ENCODE measurements at regions not wholly inside any gene's neighbourhood (a gene's known extent, or its start where the extent isn't known, plus 50 kb on each side); places are given as distances from the start of the nearest gene placed in this dataset.
A peak's percentile ranks its signal among the peaks of the same experiment; 100 is the strongest.
"Not testable (repeated sequence)": the region's sequence is repeated elsewhere in the genome, so short reads cannot be mapped to it uniquely, and the experiment has no call there.

DNA sequence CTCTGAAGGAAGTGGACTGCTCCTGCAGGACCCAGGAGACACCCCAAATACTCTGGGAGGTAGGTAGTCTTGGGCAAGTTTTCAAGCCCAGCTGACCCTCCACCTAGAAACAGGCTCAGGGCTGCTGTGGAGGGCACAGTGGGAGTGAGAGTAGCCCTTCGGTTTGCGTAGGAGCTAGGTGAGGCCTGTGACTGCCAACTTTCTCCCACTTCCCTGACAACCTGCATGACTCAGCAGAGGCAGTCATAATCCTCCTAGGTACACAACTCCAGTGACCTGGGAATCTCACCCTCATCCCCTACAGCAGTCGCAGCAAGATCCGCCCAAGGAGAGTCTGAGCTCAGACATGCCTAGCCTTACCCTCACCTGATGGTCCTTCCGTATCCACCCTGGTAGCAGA lies 439.1 kb downstream of the CNTNAP4 start:
- not testable (repeated sequence) for DNase-seq

DNA sequence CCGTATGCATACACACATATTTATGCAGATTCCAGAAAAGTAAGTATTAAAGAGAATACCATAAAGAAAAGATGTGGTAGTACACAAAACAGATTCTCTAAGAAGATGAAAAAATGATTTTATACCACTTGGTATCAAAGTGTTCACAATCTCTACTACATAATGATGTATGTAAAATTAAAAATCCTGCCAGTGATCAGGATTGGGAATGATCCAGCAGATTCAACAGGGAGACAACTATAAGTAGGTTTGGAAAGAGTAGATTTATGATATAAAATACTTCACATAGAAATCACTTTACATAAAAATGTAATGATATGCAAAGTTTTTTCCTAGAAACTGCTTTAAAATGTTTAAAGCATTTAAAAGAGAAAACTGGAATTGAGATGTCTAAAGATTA lies 447.0 kb downstream of the CNTNAP4 start:
- DNase-seq = no peak

DNA sequence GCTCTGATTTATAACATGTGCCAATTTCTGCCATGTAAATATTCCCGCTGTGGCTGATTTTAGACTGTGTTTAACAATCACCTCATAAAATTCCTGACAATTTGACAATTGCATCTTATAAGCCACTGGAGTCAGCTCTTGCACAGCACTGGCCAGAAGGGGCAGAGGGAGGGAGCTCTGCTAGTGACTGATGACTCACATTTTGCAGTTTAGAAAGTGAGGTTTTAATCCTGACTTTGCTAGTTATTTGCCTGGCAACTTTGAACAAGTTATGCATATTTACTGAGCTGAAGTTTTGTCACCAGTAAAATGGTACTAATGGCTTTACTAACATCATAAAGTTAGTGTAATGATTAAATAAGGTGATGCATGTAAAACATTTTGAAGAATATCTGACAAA lies 452.3 kb downstream of the CNTNAP4 start:
- no peak for DNase-seq

DNA sequence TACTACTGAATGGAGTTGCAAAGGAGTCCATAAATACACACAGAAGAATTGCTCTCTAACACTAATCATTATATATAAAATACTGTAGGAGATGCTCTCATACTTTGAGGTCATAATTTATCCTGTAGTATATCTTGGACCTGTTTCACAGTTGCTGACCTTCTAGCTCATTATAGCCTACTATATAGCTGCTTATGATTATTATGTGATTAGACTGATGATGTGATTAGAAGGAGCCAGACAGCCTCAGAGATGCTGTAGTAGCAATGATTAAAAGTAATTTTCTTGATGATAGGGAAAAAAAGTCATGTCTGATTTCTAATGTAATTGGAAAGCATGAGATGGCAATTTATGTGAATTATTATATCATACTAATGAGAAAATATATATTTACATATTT lies 455.7 kb downstream of the CNTNAP4 start:
- no peak for DNase-seq

DNA sequence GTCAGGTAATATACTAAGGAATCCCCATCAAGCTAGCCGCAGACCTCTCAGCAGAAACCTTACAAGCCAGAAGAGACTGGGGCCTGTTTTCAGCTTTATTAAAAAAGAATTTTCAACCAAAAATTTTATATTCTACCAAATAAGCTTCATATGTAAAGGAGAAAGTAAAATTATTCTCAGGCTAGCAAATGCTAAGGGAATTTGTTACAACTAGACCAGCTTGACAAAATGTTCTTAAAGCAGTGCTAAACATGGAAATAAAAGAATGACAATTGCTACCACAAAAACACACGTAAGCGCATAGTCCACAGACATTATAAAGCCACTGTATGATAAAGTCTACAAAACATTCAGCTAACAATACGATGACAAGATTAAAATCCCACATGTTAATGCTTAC lies 449.4 kb upstream of the MON1B start:
- no peak for DNase-seq

DNA sequence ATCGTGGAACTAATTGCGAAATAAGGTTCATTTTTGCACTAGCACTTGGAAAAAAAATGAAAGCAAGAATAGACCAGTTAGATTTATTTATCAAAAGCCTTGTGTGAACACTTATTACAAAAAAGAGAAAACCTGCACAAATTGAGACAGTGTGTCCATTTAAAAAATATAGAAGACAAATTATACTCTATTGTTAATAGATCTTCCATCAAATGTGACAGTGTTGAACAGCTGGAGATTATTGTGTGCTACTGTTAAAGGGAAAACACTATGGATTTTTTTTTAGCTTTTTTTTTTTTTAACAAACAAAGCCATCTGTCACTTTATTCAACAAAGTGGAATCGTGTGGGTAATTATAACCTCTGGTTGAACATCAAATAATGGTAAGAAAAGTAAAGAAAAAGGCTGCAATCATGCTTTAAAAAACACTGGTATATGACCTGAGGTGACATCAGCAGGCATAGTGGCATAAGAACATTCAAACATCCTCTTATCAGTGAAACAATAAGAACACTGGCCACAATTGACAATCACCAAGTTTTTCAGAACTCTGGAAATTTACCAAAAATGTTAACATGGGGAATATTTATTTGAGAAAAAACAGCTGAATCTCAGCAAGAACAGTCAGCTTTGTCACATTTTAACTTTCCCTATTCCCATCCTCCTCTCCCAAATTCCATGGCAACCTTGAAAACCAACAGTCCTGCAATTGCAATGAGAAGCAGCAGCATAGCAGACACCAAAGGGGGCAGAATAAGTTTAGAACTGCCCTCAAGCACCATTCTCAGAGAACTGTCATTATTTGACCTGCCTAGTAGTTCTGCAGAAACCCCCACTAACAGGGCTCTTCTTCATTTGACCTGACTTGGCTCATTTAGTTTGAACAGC lies 442.3 kb upstream of the MON1B start:
- peak in 2 of 3 donors; percentile 6 to 19 for DNase-seq

DNA sequence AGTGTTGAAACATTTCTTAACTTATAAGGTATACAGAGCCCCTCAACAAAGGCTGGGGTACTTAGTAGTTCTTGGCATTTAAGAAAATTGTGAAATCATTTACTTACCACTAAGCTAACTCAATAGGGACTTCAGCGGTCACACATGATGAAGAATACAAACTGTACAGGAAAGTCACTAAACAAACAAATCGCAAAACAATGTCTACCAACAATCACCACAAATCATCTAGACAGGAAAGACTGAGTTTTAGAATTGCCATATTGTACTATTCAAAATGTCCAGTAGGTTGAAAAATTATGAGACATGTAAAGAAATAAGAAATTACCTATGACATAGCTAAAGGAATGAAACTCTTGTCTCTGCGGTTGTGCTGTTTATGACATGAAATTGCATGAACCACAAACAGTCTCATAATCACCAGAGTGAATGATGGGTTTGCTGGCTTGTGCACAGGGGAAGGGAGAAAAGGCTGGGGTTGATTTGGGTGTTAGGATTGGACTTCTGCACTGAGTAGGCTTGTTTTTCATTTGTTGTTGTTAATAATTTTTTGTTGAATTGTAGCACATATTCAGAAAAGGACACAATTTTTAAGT lies 441.1 kb upstream of the MON1B start:
- DNase-seq = no peak

DNA sequence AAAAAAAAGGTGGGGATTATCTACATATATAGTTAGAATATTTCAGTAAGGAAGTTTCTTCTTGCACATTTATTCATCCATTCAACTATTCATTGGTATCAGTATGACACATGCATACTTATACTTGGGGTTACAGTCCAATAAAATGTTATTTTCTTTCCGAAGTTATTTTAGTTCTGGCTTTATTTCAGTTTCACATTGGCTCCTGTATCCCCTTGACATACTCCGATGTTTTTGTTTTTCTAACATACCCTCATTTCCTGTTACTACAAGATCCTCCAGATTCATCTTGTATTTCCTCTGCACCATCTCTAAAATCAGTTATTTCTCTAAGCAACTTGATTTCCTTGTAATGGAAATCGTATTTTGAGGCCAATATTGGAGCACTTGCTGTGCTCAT lies 435.5 kb upstream of the MON1B start:
- DNase-seq = no peak

DNA sequence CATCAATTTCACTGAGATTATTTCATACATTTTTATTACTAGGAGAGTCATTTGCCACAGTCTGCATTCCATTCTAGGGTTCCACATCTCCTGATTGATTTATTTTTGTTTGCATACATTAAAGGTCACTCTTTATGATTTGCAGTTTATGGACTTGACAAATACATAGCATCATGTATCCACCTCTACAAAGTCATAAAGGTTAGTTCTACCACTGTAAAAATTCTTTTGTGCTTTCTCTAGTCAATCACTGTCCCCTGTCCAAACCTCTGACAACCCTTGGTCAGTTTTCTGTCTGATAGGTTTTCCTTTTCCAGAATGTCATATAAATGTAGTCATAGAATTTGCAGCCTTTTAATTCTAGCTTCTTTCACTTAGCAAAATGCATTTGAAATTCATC lies 434.6 kb upstream of the MON1B start:
- no peak for DNase-seq

DNA sequence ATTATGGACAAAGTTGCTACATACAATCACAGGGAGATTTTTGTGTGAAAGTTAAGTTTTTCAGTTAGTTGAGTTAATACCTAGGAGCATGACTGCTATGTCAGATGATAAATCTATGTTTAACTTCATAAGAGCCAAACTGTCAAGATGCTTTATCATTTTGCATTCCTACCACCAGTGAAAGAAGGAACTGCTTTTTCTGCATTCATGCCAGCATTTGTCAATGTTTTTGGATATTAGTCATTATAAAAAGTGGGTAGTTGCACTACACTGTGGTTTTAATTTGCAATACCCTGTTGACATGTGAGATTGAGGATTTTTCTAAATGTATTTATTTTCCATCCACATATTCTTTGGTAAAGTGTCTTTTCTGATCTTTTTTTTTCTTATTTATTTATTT lies 434.0 kb upstream of the MON1B start:
- DNase-seq = no peak

DNA sequence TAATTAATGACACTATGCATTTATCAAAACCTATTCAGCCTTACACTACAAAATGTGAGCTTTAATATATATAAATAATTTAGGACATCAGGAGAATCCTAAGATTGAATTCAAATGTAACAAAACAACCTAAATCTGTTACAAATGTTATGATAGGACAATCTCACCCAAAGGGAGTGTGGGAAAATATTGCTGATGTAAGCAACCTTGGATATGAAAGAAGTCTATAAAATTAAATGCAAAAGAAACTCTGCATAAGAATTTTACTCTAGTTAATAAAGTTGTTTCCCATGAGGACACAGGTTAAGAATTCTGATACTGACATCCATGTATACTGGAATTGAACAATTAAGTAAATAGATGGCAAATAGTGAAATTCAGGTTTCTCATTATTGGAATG lies 424.5 kb upstream of the MON1B start:
- DNase-seq = no peak

DNA sequence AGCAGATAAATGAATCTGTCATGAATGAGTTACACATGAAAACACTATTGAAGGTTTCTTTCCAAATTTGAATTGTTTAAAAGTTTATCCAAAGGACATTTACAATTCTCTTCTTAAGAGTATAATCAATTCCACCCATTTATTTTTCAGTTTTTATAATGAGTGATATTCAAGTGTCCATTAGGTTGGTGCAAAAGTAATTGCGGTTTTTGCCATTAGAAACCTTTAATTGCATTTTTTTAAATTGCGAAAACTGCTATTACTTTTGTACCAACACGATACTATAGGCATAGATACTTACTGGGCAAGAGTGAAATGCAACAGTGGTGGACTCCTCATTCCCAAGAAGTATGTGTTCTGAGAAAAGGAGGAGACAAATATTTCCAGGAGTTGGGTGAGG lies 422.7 kb upstream of the MON1B start:
- no peak for DNase-seq

DNA sequence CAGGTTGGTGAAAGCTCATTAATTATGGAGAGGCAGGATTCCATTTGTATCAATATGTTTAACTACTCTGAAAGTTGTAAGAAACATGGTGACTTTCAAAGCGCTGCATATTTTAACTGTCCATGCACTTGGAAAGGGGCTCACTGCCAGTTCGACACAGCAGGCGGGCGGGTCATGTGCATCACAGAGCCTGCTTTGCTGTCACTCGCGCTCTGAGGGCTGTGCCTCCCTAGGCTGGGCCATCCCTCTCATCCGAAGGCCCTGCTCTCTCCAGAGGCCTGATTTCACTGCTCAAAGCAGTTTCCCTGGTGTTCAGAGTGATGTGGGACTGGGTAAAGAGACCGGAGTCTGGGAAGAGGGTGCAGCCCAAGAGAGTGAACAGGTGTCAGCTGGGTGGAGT lies 422.0 kb upstream of the MON1B start:
- DNase-seq = no peak

DNA sequence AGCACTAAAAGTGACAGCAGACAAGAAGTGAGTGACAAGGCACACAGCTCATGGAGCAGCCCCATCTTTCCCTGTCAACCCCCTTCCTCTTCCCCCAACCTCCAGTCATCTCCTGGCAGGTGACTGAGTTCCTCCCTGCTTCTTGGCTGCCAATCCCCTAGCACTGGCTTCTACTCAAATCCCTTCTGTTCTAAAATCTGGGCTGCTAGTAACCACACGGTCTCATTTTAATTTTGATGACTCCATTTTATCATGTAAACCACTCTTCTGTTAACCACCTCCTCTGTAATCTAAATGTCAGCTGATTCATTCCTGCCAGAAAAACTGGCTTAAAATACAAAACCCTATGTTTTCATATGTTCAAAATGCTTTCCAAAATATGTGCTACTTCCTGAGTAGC lies 419.8 kb upstream of the MON1B start:
- DNase-seq = peak in 1 of 3 donors; percentile 7

DNA sequence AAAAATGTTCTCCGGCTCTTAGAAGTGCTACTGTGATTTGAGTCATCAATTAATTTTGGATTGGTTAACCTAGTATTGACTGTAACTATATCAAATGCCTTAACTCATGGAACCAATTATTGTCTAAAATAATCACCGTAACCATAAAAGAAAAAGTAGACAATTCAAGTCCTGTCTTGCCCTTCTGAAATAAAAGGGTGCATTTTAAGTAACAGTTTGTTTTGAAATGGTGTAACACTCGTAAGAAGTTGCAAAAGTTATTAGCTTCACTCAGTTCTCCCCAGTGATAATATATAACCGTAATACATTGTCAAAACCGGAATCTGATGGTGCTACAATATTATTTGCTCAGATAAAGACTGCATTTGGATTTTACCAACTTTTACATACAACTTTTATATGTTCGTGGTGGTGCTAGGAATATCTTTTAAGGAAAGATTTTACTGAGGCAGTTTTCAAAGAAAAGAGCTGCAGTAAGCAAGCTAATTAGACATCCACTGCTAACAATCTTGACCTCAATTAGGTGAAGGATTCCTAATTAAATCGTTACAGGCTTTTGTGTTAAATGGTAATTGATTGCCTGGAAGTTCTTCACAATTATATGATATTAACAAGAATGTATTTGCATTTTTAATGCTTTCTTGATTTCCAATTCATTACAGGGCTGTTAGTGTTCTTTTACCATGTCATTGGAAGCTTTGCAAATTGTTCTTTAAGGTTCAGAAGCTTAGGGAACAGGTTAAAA lies 413.1 kb upstream of the MON1B start:
- no peak for DNase-seq

DNA sequence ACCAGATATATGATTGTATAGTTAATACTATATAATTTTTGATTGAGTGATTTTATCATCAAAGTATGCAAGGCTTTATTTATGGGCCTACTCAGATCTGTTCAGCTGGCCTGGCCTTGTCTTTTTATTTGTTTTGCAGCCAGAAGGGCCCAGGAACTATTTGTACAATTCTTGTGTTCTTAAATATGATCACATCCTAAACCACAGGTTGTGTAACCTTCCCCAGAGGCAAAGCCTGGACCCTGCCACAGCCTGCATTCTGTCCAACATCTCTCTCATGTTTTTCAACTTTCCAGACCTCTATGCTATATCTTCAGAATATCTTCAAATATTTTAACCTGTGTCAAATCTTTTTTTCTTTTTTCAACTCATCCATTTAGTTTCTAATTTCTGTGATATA lies 410.4 kb upstream of the MON1B start:
- DNase-seq = no peak

DNA sequence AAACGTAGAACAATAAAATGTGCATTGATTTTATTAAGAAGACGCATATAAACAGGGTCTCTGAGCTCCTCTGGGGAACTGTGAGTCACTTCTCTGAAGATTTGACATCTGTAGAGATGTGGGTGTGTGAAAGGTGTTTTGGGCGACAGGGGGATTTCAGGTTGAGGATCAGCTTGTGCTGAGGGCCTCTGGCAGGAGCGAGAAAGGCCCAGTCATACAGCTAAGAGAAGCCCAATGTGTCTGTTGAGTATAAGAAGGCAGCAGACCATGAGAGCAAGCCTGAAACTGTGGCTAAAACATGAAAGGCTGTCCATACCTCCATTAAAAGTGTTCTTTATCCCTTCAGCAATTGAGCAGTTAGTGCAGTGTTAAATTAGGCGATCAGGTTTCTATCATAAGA lies 406.5 kb upstream of the MON1B start:
- peak in 1 of 3 donors; percentile 5 for DNase-seq

DNA sequence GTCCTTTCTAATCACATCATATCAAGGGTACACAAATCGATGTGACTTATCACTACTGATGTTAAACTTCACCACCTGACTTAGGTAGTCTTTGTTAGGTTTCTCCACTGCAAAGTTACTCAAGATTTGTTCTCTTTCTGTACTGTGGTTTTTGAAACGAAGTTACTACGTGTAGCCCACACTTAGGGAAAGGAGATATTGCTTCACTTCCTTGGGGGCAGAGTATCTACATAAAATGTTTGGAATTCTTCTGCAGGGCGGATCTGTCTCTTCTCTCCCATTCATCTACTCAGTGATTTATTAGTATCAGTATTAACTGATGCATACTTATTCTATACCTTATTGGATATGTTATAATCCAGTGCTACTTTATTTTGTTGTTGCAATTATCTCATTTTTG lies 403.6 kb upstream of the MON1B start:
- no peak for DNase-seq

DNA sequence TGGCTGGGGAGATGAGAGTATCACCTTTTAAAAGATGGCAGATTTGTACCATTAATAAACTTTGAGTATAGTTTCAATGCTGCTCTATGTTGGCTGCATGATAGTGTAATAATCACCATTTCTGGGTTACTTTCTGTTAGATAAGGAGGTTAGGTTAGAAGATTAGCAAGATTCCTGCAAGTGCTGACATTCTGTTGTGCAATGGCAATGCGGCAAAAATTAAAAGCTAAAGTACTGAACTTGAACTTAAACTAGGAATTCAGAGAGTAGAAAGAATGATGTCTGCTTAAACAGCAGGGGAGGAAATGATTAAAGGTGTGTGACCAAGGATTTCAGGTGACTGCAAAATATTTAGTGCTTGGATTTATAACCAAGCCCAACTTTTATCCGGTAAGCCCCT lies 399.8 kb upstream of the MON1B start:
- DNase-seq = no peak

DNA sequence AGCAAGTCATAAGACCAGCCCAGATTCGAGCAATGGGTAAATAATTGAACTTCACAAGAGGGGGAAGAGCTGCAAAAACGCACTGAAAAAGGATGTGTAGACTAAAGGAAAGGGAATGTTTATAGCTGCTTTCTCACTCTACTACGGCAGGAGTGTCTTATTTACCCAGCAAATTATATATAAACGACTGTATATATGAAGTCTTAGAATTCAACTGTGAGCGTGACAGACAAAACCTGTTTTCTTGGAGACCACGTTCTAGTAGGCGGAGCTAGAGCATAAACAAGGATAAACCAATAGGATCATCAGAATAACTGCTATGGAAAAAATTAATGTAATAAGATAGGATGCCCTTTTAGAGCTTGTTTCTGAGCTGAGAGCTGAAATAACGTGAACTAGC lies 394.6 kb upstream of the MON1B start:
- no peak for DNase-seq

DNA sequence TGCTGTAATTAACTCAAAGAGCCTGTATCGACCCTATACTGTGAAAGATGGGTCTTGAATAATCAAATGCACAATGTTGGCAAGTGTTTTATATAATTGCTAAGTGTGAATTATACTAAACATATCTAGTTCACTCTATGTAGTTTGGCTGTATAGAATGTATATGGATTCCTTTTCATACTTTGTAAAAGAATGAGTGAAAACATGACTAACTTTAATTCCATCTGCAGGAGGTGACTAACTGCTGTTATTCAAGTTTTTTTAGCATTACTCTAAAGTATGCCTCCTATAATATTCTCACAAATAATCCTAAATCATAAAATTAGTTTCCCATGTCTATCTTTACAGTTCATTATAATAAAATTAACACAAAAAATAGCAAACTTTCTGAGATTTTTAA lies 394.0 kb upstream of the MON1B start:
- no peak for DNase-seq

DNA sequence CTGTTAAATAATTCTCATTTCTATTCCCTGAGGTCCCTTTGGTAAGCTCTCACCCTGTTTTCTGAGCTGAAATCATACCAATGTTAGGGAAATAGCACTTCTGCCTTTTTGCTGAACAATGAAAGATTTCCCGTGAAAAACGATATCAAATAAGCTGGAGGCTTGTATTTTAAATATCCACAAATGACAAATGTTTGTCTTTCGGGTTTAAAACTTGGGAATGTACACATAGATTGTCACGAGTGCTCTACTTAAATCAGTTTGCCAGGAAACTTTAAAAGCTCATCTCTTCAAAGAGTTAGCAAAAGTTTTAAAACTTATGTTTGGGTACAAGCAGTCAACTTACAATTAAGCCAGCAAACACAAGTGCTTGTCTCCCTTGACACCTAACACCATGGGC lies 393.5 kb upstream of the MON1B start:
- no peak for DNase-seq

DNA sequence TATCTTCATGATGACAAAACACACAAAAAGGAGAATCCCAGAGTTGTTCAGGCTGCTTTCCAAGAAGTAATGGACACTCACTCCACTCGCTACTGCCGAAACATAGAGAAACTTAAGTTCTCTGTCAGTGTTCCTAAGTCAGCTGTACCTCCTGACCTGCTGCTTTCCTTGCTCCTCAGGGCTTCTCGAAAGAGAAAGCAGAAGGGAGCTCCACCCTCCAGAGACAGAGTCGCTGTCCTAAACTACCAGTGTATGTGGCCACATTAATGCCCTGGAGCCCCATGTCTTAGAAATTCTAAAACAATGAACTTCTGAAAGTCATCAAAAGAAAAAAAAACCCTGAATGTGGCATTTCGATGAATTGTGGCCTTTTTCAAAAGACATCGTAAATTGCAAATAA lies 390.8 kb upstream of the MON1B start:
- no peak for DNase-seq

Data from muscle of back (tissue), 3 donors.